ENCODE measurements at regions not wholly inside any gene's neighbourhood (a gene's known extent, or its start where the extent isn't known, plus 50 kb on each side); places are given as distances from the start of the nearest gene placed in this dataset.

GRCh38 chr6:65948062-65948461 lies 241.0 kb upstream of the EYS start:
- no peaks in the 10 kb centered on the region for H3K9me3 ChIP-seq (replicated peaks in 1 of 11)
- H3K36me3 ChIP-seq, result no peaks in the 10 kb centered on the region
- no peaks in the 10 kb centered on the region for H4K20me1 ChIP-seq
- TF ChIP-seq Cebpa-rat (IDR thresholded peaks at IDR 0.05), result no peak
- no peaks in the 10 kb centered on the region for H3K27me3 ChIP-seq
- H3K4me3 ChIP-seq, result no peak overlapping the region
- H3K4me1 ChIP-seq, result no peaks in the 10 kb centered on the region
- no peak overlapping the region for H3K27ac ChIP-seq
- no peak overlapping the region for H3K4me2 ChIP-seq
- H3K9ac ChIP-seq, result no peak overlapping the region

DNA sequence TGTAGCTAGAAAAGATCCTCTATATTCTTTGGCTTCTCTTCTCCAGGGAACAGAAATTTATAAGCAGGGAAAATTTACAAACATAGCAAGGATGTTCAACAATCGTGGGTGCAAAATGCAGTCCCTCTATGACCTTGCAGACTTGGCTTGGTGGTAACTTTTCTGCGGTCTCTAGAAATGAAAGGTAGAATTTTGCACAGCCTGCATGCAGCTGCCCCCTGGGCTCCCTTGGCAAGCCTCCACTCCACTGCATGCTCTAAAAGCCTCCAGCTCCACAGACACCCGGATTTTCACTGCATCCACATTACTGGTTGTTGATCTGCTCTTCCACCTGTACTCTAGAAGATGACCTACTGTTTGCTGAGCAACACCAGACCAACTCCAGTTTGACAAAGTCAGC lies 236.5 kb upstream of the EYS start:
- no peak for TF ChIP-seq Cebpa-rat (IDR thresholded peaks at IDR 0.05)
- Histone ChIP-seq H3K27ac (no peak overlapping the region), H3K27me3 (no peaks in the 10 kb centered on the region), H3K4me2 (no peak overlapping the region), H3K9ac (no peak overlapping the region), H3K36me3 (no peaks in the 10 kb centered on the region), H4K20me1 (no peaks in the 10 kb centered on the region), H3K4me1 (no peaks in the 10 kb centered on the region), H3K4me3 (no peak overlapping the region), H3K9me3 (replicated peaks in 1 of 11) (peaks cover 0 to 5% (median 0%) of the 10 kb centered on the region in 11 experiments; a peak in 1 of 22 replicates)

DNA sequence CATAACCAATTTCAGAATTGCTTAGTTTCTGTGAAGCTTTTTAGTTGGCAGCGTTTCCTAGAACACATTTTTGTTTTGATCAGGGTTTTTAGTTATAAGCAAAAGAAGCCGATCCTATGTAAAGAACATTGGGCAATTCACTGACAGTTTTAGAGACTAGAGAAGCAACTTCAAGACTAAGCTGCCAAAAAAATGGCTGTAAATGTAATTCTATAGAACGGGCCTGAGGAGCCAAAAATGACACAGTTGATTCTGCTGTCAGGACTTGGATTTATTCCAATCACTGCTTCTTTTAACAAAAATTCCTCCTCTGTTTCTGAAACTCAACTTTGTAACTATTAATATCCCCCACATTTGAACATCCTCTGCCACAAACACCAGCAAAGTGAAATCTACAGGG lies 236.0 kb upstream of the EYS start:
- Histone ChIP-seq H3K27ac (no peak overlapping the region), H3K4me1 (no peaks in the 10 kb centered on the region), H4K20me1 (no peaks in the 10 kb centered on the region), H3K36me3 (no peaks in the 10 kb centered on the region), H3K27me3 (no peaks in the 10 kb centered on the region), H3K9ac (no peak overlapping the region), H3K9me3 (replicated peaks in 1 of 11) (peaks cover 0 to 5% (median 0%) of the 10 kb centered on the region in 11 experiments; a peak in 1 of 22 replicates), H3K4me2 (no peak overlapping the region), H3K4me3 (no peak overlapping the region)
- TF ChIP-seq Cebpa-rat (IDR thresholded peaks at IDR 0.05), result no peak

DNA sequence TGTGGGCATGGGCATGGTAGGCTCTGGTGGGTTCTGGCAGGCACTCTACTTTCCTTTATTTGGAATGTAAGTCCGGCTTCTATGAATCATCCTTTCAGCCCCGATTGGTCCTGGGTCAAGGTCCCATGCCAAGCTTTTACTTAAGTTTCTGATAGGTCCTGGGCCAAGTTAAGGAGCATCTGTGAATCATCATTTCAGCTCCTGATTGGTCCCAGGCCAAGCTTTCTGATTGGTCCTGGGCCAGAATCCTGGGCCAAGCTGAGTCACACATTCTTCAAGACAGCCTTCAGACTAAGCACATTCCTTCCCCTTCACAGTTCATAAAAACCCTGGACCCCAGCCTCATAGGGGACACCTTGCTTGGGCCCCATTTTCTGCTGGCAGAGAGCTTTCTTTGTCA lies 231.0 kb upstream of the EYS start:
- no peaks in the 10 kb centered on the region for H3K27me3 ChIP-seq
- no peak for TF ChIP-seq Cebpa-rat (IDR thresholded peaks at IDR 0.05)
- no peaks in the 10 kb centered on the region for H3K36me3 ChIP-seq

GRCh38 chr6:65935412-65935811 lies 228.4 kb upstream of the EYS start:
- Histone ChIP-seq H3K9ac (no peak overlapping the region), H3K4me1 (no peaks in the 10 kb centered on the region), H3K36me3 (no peaks in the 10 kb centered on the region), H3K4me3 (no peak overlapping the region), H3K9me3 (replicated peaks in 1 of 11) (peaks cover 8 to 14% (median 13%) of the 10 kb centered on the region in 11 experiments), H3K27ac (no peak overlapping the region), H3K27me3 (no peaks in the 10 kb centered on the region), H3K4me2 (no peak overlapping the region), H4K20me1 (no peaks in the 10 kb centered on the region)
- TF ChIP-seq Cebpa-rat (IDR thresholded peaks at IDR 0.05), result no peak

More for the DNA sequence above, 231.0 kb upstream of the EYS start:
- H3K4me3 ChIP-seq, result no peak overlapping the region
- H4K20me1 ChIP-seq, result no peaks in the 10 kb centered on the region
- H3K4me1 ChIP-seq, result no peaks in the 10 kb centered on the region
- no peak overlapping the region for H3K9ac ChIP-seq
- no peak overlapping the region for H3K27ac ChIP-seq
- peaks cover 0 to 5% (median 0%) of the 10 kb centered on the region in 11 experiments; a peak in 1 of 22 replicates for H3K9me3 ChIP-seq (replicated peaks in 1 of 11)
- H3K4me2 ChIP-seq, result no peak overlapping the region

GRCh38 chr6:65933390-65933789 lies 226.4 kb upstream of the EYS start:
- Histone ChIP-seq H3K27me3 (no peaks in the 10 kb centered on the region), H3K9me3 (replicated peaks in 1 of 11) (peaks cover 13 to 20% (median 18%) of the 10 kb centered on the region in 11 experiments), H3K36me3 (no peaks in the 10 kb centered on the region), H3K4me1 (no peaks in the 10 kb centered on the region), H3K27ac (no peak overlapping the region), H3K9ac (no peak overlapping the region), H4K20me1 (no peaks in the 10 kb centered on the region), H3K4me2 (no peak overlapping the region), H3K4me3 (no peak overlapping the region)
- no peak for TF ChIP-seq Cebpa-rat (IDR thresholded peaks at IDR 0.05)

- Histone ChIP-seq H3K9ac (no peak overlapping the region), H3K9me3 (replicated peaks in 1 of 11) (peaks cover 13 to 20% (median 18%) of the 10 kb centered on the region in 11 experiments), H3K4me1 (no peaks in the 10 kb centered on the region), H3K27me3 (no peaks in the 10 kb centered on the region), H3K4me3 (no peak overlapping the region), H3K4me2 (no peak overlapping the region), H4K20me1 (no peaks in the 10 kb centered on the region), H3K27ac (no peak overlapping the region), H3K36me3 (no peaks in the 10 kb centered on the region)
- no peak for TF ChIP-seq Cebpa-rat (IDR thresholded peaks at IDR 0.05)
Observed at GRCh38 chr6:65927141-65927540, 220.1 kb upstream of the EYS start.

- Histone ChIP-seq H3K4me3 (no peak overlapping the region), H3K4me2 (no peak overlapping the region), H3K27me3 (no peaks in the 10 kb centered on the region), H3K36me3 (no peaks in the 10 kb centered on the region), H3K27ac (no peak overlapping the region), H3K9ac (no peak overlapping the region), H3K9me3 (replicated peaks in 1 of 11) (no peaks in the 10 kb centered on the region), H3K4me1 (no peaks in the 10 kb centered on the region), H4K20me1 (no peaks in the 10 kb centered on the region)
- TF ChIP-seq Cebpa-rat (IDR thresholded peaks at IDR 0.05), result no peak
Observed at GRCh38 chr6:65924411-65924810, 217.4 kb upstream of the EYS start.

- Histone ChIP-seq H3K36me3 (no peaks in the 10 kb centered on the region), H3K27ac (no peak overlapping the region)
Observed at GRCh38 chr6:65922049-65922448, 215.0 kb upstream of the EYS start.

GRCh38 chr6:65908065-65908464 lies 201.0 kb upstream of the EYS start:
- Histone ChIP-seq H3K4me1 (no peaks in the 10 kb centered on the region), H3K27me3 (no peaks in the 10 kb centered on the region), H3K9ac (no peak overlapping the region), H3K4me2 (no peak overlapping the region), H3K4me3 (no peak overlapping the region), H3K36me3 (no peaks in the 10 kb centered on the region), H3K27ac (no peak overlapping the region), H3K9me3 (replicated peaks in 1 of 11) (no peaks in the 10 kb centered on the region), H4K20me1 (no peaks in the 10 kb centered on the region)
- no peak for TF ChIP-seq Cebpa-rat (IDR thresholded peaks at IDR 0.05)

More at GRCh38 chr6:65922049-65922448, 215.0 kb upstream of the EYS start:
- Histone ChIP-seq H3K4me3 (no peak overlapping the region), H4K20me1 (no peaks in the 10 kb centered on the region), H3K9ac (no peak overlapping the region), H3K4me1 (no peaks in the 10 kb centered on the region), H3K9me3 (replicated peaks in 1 of 11) (no peaks in the 10 kb centered on the region), H3K27me3 (no peaks in the 10 kb centered on the region), H3K4me2 (no peak overlapping the region)
- TF ChIP-seq Cebpa-rat (IDR thresholded peaks at IDR 0.05), result no peak
